ENCODE measurements at regions not wholly inside any gene's neighbourhood (a gene's known extent, or its start where the extent isn't known, plus 50 kb on each side); places are given as distances from the start of the nearest gene placed in this dataset.

DNA sequence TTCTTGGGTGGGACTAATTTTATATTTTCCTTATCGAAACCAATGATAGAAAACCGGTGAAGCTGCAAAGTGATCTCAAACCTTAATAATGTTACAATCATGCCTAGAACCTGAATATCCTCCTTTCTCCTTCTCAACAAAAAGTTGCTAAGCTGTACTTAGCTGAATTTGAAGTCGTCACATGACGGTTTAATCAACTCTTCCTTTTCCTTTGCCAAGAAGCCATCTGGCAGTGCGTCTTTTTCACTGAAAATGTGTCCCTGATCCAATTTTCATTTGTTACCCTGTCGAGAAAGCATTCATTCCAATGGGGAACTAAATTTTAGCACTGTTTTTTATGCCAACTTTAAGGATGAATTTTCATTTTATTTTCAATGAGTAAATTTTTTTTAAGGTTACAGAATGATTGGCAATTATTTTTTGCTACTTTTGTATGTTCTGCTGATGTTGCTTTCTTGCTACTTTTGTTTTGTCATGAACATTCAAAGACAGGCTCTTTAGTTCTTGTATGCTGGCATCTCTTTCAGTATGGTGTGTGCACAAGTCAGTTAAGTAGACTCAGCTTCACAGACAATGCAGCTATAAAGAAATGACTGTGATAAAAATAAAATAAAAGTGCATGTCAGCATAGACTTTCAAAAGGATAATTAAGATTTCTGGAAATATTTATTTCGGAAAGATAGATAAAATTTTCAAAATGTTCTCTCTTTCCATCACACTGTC is 980.0 kb downstream of the DNAJB9 start:
- TF ChIP-seq YY1 (IDR thresholded peaks at IDR 0.05; ENCODE audit: insufficient read depth, insufficient read length) (no peak), ZNF274 (IDR thresholded peaks at IDR 0.05; ENCODE audit: low read depth, low read length) (no peak), SUZ12 (IDR thresholded peaks at IDR 0.05; ENCODE audit: extremely low read depth, insufficient read depth, insufficient read length) (no peak)
